ENCODE measurements at regions not wholly inside any gene's neighbourhood (a gene's known extent, or its start where the extent isn't known, plus 50 kb on each side); places are given as distances from the start of the nearest gene placed in this dataset.

DNA sequence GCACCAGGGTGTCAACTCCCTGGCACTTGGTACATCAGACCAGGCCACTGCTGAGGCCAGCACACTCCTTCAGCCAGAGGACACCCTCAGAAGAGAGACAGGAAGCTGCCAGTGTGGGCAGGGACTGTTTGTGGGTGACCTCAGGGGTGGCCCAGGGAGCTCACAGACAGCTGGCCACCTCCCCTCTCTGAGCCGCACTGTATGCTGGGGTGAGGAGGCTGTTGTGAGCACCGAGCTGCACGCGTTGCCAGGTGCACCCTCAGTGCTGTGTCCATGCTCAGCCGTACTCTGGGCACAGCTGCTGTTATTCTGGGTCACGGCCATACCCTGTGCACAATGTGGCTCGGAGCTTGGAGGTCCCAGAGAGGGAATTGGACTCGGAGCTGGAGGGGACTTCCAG, 61.5 kb upstream of the NANOS1 start:
- Mint-ChIP-seq H3K27ac (ENCODE audit: unreplicated experiment) (no peak overlapping the region), H3K27me3 (ENCODE audit: unreplicated experiment) (peaks cover 12% of the 10 kb centered on the region), H3K4me1 (ENCODE audit: low read depth, unreplicated experiment) (peaks cover 34% of the 10 kb centered on the region), H3K4me3 (ENCODE audit: unreplicated experiment) (no peak overlapping the region), H3K9me3 (ENCODE audit: unreplicated experiment) (peaks cover 2% of the 10 kb centered on the region), H3K36me3 (ENCODE audit: unreplicated experiment) (peaks cover 11% of the 10 kb centered on the region)
- TF ChIP-seq, protein P1, sequence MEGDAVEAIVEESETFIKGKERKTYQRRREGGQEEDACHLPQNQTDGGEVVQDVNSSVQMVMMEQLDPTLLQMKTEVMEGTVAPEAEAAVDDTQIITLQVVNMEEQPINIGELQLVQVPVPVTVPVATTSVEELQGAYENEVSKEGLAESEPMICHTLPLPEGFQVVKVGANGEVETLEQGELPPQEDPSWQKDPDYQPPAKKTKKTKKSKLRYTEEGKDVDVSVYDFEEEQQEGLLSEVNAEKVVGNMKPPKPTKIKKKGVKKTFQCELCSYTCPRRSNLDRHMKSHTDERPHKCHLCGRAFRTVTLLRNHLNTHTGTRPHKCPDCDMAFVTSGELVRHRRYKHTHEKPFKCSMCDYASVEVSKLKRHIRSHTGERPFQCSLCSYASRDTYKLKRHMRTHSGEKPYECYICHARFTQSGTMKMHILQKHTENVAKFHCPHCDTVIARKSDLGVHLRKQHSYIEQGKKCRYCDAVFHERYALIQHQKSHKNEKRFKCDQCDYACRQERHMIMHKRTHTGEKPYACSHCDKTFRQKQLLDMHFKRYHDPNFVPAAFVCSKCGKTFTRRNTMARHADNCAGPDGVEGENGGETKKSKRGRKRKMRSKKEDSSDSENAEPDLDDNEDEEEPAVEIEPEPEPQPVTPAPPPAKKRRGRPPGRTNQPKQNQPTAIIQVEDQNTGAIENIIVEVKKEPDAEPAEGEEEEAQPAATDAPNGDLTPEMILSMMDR (IDR thresholded peaks at IDR 0.05; ENCODE audit: partially characterized antibody, unreplicated experiment): no peak
- no peak for DNase-seq

- DNase-seq: no peak
- Mint-ChIP-seq H3K27ac (ENCODE audit: unreplicated experiment) (no peak overlapping the region), H3K36me3 (ENCODE audit: unreplicated experiment) (peaks cover 15% of the 10 kb centered on the region), H3K27me3 (ENCODE audit: unreplicated experiment) (peaks cover 14% of the 10 kb centered on the region), H3K4me3 (ENCODE audit: unreplicated experiment) (no peak overlapping the region), H3K4me1 (ENCODE audit: low read depth, unreplicated experiment) (peaks cover 34% of the 10 kb centered on the region), H3K9me3 (ENCODE audit: unreplicated experiment) (peaks cover 2% of the 10 kb centered on the region)
- TF ChIP-seq, protein P1 (IDR thresholded peaks at IDR 0.05; ENCODE audit: partially characterized antibody, unreplicated experiment): no peak
Measured at GRCh38 chr10:118968482-118968881, 61.0 kb upstream of the NANOS1 start.

DNA sequence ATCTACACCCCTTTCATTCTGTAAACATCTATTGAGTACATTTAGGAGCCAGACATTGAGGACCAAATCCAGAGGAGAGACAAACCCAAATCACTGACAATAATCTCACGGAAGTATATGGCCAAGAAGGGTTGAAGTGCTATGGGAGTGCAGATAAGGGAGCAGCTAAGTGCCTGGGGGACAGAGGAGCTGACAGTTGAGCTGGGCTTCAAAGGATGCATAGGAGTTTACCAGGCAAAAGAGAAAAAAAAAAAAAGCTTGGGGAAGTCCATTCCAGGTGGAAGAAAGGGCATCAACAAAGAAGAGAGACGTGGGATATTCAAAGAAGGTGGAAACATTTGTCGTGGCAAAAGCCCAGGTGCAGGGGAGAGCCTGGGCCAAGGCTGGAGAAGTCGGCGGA, 60.5 kb upstream of the NANOS1 start:
- Mint-ChIP-seq H3K27ac (ENCODE audit: unreplicated experiment) (no peak overlapping the region), H3K9me3 (ENCODE audit: unreplicated experiment) (peaks cover 2% of the 10 kb centered on the region), H3K4me1 (ENCODE audit: low read depth, unreplicated experiment) (peaks cover 30% of the 10 kb centered on the region), H3K4me3 (ENCODE audit: unreplicated experiment) (no peak overlapping the region), H3K36me3 (ENCODE audit: unreplicated experiment) (peaks cover 19% of the 10 kb centered on the region), H3K27me3 (ENCODE audit: unreplicated experiment) (peaks cover 9% of the 10 kb centered on the region)
- DNase-seq: no peak
- TF ChIP-seq, protein P1 (IDR thresholded peaks at IDR 0.05; ENCODE audit: partially characterized antibody, unreplicated experiment): no peak

- H3K4me3 Mint-ChIP-seq (ENCODE audit: unreplicated experiment): no peak overlapping the region
- H3K9me3 Mint-ChIP-seq (ENCODE audit: unreplicated experiment): no peaks in the 10 kb centered on the region
- DNase-seq: no peak
- TF ChIP-seq, protein P1 (IDR thresholded peaks at IDR 0.05; ENCODE audit: partially characterized antibody, unreplicated experiment): no peak
- H3K36me3 Mint-ChIP-seq (ENCODE audit: unreplicated experiment): peaks cover 15% of the 10 kb centered on the region
- H3K27me3 Mint-ChIP-seq (ENCODE audit: unreplicated experiment): peaks cover 4% of the 10 kb centered on the region
- H3K4me1 Mint-ChIP-seq (ENCODE audit: low read depth, unreplicated experiment): peaks cover 21% of the 10 kb centered on the region
- H3K27ac Mint-ChIP-seq (ENCODE audit: unreplicated experiment): no peak overlapping the region
Measured at GRCh38 chr10:118970770-118971169, 58.7 kb upstream of the NANOS1 start.

DNA sequence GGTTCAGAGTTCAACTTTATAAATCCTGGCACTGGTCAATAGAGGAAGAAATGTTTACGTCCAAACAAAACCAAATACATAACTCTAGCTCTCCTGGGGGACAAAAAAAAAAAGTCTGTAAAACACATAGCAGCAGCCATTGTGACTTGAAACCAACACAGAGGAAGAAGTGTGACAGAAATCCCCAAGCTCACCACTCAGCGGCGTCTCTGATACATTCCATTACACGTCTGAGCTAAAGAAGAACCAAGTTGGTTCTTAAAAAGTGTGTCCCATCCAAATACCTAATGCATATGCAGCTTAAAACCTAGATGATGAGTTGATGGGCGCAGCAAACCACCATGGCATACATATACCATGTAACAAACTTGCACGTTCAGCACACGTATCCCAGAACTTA, 58.3 kb upstream of the NANOS1 start:
- Mint-ChIP-seq H3K4me1 (ENCODE audit: low read depth, unreplicated experiment) (peaks cover 17% of the 10 kb centered on the region), H3K9me3 (ENCODE audit: unreplicated experiment) (no peaks in the 10 kb centered on the region), H3K27me3 (ENCODE audit: unreplicated experiment) (peaks cover 4% of the 10 kb centered on the region), H3K36me3 (ENCODE audit: unreplicated experiment) (peaks cover 15% of the 10 kb centered on the region), H3K4me3 (ENCODE audit: unreplicated experiment) (no peak overlapping the region), H3K27ac (ENCODE audit: unreplicated experiment) (no peak overlapping the region)
- TF ChIP-seq, protein P1 (IDR thresholded peaks at IDR 0.05; ENCODE audit: partially characterized antibody, unreplicated experiment): no peak
- no peak for DNase-seq

Measured in glutamatergic neuron (in vitro differentiated cells).